RWPE1 (cell line): ENCODE measurements at regions not wholly inside any gene's neighbourhood (a gene's known extent, or its start where the extent isn't known, plus 50 kb on each side); places are given as distances from the start of the nearest gene placed in this dataset.

Experiments used
- CTCF ChIA-PET: fragments of 350-600 bp; sonication (Branson Sonifier 250); formaldehyde crosslinking; extraction: SDS; loops from one replicate; lab custom pipeline; 2021; lab: Yijun Ruan, JAX
- POLR2A ChIA-PET: fragments of 400-600 bp; formaldehyde crosslinking; extraction: SDS; loops from one replicate; lab custom pipeline; 2020; ENCODE audit warnings: antibody characterized with exemption; ENCODE audit not compliant: low non-redundant PET; lab: Yijun Ruan, JAX
- DNase-seq: peaks from one replicate; pipeline ENCODE4 v3.0.0; 2012; ENCODE audit warnings: low spot score
- H3K27ac ChIP-seq: fragments of 450-650 bp; 2 replicates; pipeline ENCODE4 v1.5.1; 2017
- CTCF ChIP-seq: fragments of 450-650 bp; conservative IDR thresholded peaks from 2 replicates; pipeline ENCODE4 v1.5.1; 2017; ENCODE audit warnings: low read depth, mild to moderate bottlenecking

- POLR2A ChIA-PET, result no interaction called here
- TF ChIP-seq CTCF, result no peak
- CTCF ChIA-PET, result interaction anchor here (0.7 kb wide), 1 partner anchor 134 kb away, joined by 5 read pairs; no protein-coding TSS in a partner anchor
- no peak overlapping the region for H3K27ac ChIP-seq
- DNase-seq, result no peak
These were observed 249.8 kb downstream of the VRK1 start for GRCh38 chr14:97046967-97047366.

- POLR2A ChIA-PET, result no interaction called here
These were observed 254.8 kb downstream of the VRK1 start for GRCh38 chr14:97052001-97052400.

GRCh38 chr14:97053941-97054340 is 256.8 kb downstream of the VRK1 start:
- ChIA-PET CTCF (no interaction called here), POLR2A (no interaction called here)
- TF ChIP-seq CTCF, result no peak
- DNase-seq, result no peak
- no peak overlapping the region for H3K27ac ChIP-seq

More at GRCh38 chr14:97052001-97052400, 254.8 kb downstream of the VRK1 start:
- no peak for TF ChIP-seq CTCF
- H3K27ac ChIP-seq, result no peak overlapping the region
- CTCF ChIA-PET, result interaction anchor here (0.6 kb wide), 1 partner anchor 520 kb away, joined by 5 read pairs; no protein-coding TSS in a partner anchor
- no peak for DNase-seq

GRCh38 chr14:97055355-97055754 is 258.2 kb downstream of the VRK1 start:
- no peak for TF ChIP-seq CTCF
- H3K27ac ChIP-seq, result no peak overlapping the region
- CTCF ChIA-PET, result no interaction called here
- no peak for DNase-seq
- POLR2A ChIA-PET, result no interaction called here

GRCh38 chr14:97056086-97056485 is 258.9 kb downstream of the VRK1 start:
- DNase-seq, result no peak
- ChIA-PET POLR2A (no interaction called here), CTCF (interaction anchor here (0.6 kb wide), 1 partner anchor 99 kb away, joined by 3 read pairs; no protein-coding TSS in a partner anchor)
- H3K27ac ChIP-seq, result no peak overlapping the region
- TF ChIP-seq CTCF, result no peak

- POLR2A ChIA-PET, result no interaction called here
- TF ChIP-seq CTCF, result no peak
- DNase-seq, result no peak
- no peak overlapping the region for H3K27ac ChIP-seq
- CTCF ChIA-PET, result no interaction called here
These were observed 260.3 kb downstream of the VRK1 start for GRCh38 chr14:97057238-97058073.
